Activated CD8-positive, alpha-beta memory T cell treated with anti-CD3 and anti-CD28 coated beads, Interleukin-2, amount 50 U/mL, for 24 hours (primary cell): ENCODE measurements at regions not wholly inside any gene's neighbourhood (a gene's known extent, or its start where the extent isn't known, plus 50 kb on each side); places are given as distances from the start of the nearest gene placed in this dataset.

Experiments
- DNase-seq: peaks from one replicate; pipeline ENCODE4 v3.0.0-alpha.2; 2020; ENCODE audit errors: extremely low read depth

GRCh38 chr12:24045816-24046257 is 96.4 kb upstream of the SOX5 start:
- no peak for DNase-seq

DNA sequence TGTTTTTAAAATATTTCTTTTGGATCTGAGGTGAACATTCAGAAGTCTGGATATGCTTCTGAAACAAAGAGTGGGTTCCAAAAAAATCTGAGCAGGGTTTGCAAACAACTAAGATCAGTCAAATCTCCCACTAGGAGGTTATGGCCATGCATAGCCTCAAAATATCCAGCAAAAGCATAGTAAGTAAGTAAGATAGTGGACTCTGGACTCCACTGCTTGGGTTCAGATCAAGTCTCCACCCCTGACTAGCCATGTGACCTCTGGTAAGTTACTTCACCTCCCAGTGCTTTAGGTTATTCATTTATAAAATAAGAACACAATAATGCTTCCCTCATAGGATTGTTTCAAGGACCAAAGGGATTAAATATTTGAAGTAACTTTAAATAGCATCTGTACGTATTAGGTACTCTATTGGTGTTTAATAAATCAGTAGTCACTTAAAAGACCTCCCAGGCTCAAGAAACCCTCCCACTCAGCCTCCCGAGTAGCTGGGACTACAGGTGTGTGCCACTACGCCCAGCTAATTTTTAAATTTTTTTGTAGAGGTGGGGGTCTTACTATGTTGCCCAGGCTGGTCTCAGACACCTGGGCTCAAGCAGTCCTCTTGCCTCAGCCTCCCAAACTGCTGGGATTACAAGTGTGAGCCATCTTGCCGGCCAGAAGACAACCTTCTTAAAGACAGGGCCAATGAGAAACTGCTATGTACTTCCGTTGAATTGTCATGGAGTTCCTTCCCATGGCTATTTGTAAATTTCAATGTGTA is 95.7 kb upstream of the SOX5 start:
- DNase-seq = no peak

DNA sequence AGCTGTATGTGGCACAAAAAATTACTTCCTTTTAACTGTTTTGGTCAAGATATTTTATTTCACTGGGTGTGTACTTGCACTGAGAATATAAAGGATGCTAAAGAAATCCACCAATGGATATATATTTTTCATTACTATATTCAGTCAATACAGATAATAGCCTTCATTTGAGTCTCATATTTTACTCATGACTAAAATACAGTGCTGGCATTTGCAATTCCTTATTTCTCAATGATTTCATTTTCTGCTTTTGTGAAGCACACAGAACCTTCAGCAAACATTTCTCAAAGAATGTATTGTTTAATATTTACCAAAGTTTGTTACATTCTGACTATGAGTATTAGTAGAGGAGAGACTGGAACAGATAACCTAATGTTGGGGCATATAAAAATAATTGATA is 93.2 kb upstream of the SOX5 start:
- DNase-seq = no peak

DNA sequence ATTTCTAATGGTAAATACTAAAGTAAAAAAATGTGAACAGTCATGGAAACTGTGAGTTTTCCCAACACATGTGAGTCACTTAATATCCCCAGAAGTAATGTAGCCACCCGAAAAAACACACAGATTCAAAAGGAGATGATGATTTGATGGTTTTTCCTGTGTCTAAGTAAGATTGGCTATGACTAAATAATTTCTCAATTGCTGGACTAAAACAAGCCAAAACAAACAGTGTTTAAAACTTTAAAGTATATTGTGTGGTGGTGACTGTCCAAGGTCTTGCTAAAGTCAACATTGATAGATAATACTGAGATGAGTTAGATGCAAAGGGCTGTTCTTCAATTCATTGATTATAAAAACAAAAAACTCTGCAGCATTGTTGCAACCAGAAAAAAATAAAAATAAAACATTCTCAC is 89.6 kb upstream of the SOX5 start:
- DNase-seq = no peak

DNA sequence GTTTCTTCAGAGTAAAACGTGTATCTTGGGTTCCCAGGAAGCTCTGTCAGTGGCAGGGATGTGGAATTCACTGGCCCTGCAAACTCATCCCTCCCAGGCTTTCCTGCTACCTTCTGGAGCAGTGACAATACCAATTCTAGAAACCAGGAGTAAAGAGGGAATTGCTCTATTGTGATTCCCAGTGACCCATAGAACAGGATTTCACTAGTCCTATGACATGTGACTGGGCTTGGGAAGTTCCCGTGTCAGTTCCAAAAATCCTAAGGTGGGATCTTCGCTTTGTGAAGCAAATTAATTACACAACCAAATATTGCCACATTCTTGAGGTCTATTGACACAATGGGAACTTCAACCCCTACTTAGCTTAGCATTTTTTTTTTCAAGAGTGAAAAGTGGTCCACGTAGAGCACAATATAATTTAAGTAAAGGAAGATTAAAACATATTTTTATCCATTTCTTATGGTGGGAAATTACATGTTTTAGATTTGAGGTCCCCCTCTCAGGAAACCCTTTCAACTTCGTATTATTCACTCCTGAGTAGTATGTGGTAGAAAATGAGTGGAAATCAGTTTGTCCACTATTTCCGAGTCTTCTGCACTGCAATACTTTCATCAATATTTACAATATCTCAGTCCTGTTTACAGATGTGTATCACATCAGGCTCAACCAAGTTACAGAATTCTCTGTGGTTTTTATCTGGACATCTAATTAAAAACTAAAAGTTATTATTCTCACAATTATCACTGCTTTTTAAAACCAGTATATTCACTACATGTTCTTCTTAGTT is 88.9 kb upstream of the SOX5 start:
- DNase-seq = no peak

- no peak for DNase-seq
These were observed 87.2 kb upstream of the SOX5 start for GRCh38 chr12:24036438-24037216.

DNA sequence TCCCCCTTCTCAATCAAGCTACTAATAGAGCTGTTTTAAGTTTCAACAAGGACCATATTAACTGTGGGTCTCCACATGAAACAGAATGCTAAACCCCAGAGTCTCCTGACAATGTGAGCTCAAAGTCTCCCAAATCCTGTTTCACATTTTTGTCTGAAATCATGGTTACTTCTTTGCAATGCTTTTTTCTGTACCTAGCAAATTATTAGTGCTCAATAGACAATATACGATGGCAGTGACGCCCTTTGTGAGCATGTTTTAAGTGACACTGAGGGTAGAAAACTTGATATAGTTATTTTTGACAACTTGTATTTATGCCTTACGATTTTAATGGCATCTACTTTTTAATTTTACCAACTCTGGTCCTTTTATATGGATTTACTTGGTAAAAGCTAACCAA is 85.4 kb upstream of the SOX5 start:
- no peak for DNase-seq

DNA sequence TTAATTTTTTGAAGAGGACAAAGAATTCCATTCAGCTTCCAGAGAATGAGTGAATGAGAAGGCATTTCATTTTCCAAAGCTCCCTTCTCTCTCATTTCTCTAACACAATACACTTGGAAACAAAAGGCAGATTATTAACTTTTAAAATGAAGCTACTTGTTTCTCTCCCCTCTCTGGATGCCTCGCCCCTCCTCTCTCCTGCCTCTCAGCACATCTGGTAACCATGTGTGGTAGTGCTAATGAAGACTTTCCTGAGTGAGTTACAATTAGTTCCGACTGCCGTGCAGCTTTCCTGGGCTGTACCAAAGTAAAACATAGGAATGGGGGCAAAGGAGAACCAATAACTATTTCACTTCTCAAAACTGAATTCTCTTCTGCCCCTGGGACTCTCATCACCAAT is 84.7 kb upstream of the SOX5 start:
- no peak for DNase-seq

DNA sequence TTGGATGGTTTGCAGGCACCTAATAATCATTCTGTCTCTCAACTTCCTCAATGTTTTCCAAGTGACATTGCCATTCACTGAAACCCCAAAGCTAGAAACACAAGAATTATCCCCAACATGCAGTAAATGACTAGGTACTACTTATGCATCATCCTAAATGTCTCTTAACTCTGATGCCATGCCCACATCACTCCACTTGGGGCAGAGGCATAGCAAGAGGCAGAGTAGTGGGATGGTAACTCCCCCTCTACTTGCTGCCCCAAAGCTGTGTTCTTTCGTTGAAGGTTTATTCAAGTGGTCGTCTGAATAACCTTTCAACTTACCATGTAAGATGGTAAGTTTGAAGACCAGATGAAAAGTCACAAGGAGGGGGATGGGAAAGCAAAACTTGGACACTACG is 77.9 kb upstream of the SOX5 start:
- DNase-seq = no peak

GRCh38 chr12:24025153-24025798 is 75.8 kb upstream of the SOX5 start:
- no peak for DNase-seq

DNA sequence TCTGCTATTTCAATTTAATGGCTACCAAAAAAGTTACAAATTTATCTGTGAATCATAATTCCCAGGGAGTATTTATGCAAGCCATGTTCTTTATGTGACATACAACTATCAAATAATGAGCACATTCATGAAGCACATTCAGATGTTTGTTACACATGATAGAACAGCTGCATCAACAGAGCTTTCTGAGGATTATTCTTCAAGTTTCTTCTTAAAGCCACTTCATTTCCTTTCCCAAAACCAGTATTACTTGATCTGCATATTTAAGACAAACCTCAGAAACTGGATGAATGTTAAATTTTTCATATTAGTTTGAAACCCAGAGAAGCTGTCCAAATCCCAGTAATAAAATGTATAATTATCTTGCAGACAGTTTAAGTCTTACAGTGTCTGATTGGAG is 73.6 kb upstream of the SOX5 start:
- no peak for DNase-seq

DNA sequence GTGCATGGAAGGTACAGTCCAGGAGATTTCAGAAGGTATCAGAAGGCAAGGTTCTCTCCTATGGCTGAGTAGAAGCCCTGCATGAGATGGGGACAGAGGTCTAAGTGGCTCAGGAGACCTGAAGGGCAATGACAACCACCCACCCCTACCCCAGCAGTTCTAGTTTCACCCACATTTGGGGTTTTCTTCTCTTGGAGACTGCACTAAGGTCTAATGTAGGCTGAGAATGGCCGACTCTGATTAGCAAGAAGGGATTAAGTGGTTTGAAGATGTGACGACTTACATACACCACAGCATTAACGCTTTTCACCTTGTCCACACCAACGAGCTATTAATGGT is 71.7 kb upstream of the SOX5 start:
- DNase-seq = no peak

- no peak for DNase-seq
These were observed 71.1 kb upstream of the SOX5 start for GRCh38 chr12:24020397-24021163.

GRCh38 chr12:24015833-24016160 is 66.3 kb upstream of the SOX5 start:
- no peak for DNase-seq

GRCh38 chr12:24014915-24015832 is 65.7 kb upstream of the SOX5 start:
- DNase-seq = no peak

GRCh38 chr12:24014240-24014639 is 64.8 kb upstream of the SOX5 start:
- no peak for DNase-seq

- no peak for DNase-seq
These were observed 63.1 kb upstream of the SOX5 start for GRCh38 chr12:24012528-24012927.

DNA sequence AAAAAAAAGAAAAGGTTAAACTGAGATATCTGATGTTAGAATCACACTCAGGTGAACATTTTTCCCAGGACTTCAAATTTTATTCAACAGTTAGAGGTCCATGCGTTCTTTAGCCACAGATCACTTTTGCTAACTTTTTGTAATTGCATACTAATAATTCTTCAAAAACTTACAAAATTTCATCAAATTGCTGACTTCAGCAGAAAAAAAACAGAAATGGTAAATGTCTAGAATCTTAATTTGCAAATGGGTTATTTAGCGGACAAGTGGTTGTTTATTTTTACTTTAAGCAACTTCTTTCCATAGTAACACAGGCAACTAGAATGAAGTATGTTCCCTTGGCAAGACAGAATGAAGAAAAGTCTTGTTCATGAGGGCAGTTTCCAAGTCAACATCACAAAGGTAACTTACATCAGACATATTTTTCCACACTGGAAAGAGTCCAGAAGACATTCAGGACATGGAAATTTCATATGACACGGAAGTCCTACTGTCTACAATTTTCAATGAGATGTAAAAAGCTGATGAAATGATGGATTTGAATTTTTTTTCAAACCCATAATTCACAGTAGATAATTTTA is 62.5 kb upstream of the SOX5 start:
- DNase-seq = no peak

DNA sequence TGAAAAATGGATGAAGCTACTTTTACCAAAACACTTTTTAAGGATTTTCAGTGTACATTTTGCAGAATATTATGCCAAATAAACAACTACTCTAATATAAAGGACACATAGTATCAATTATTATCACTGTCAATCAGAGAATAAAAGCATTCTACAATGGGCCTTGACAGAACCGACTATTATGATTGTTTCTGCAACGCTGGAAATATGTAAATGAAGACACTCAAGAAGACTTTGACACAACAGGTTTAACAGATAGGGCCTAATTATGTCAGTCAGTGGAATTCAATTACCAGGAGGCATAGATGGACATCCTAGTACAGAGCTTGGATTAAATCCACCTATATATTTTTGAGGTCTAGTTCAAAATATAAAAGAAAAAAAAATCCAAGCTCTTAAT is 58.7 kb upstream of the SOX5 start:
- no peak for DNase-seq
